Activated T-helper 17 cell treated with anti-CD3 and anti-CD28 coated beads, Interleukin-2, amount 50 U/mL, for 72 hours (primary cell): ENCODE measurements at regions not wholly inside any gene's neighbourhood (a gene's known extent, or its start where the extent isn't known, plus 50 kb on each side); places are given as distances from the start of the nearest gene placed in this dataset.
"Not testable (repeated sequence)": the region's sequence is repeated elsewhere in the genome, so short reads cannot be mapped to it uniquely, and the experiment has no call there.

Source experiments
- ATAC-seq: fragments of 150-1000 bp; cut with Tn5 transposase; replicated peaks from 2 replicates; pipeline ENCODE4 v1.10.0; 2021; ENCODE audit warnings: mild to moderate bottlenecking, moderate library complexity
- H3K27ac Mint-ChIP-seq: one replicate; pipeline ENCODE4 v1.8.0; 2022; ENCODE audit warnings: mixed read lengths
- H3K27me3 Mint-ChIP-seq: one replicate; pipeline ENCODE4 v1.8.0; 2022; ENCODE audit warnings: mixed read lengths
- H3K36me3 Mint-ChIP-seq: one replicate; pipeline ENCODE4 v1.8.0; 2022; ENCODE audit warnings: low read depth, mild to moderate bottlenecking, mixed read lengths
- H3K4me1 Mint-ChIP-seq: one replicate; pipeline ENCODE4 v1.8.0; 2022; ENCODE audit warnings: mixed read lengths
- H3K4me3 Mint-ChIP-seq: one replicate; pipeline ENCODE4 v1.8.0; 2022; ENCODE audit warnings: mild to moderate bottlenecking, mixed read lengths
- H3K9me3 Mint-ChIP-seq: one replicate; pipeline ENCODE4 v1.8.0; 2022; ENCODE audit warnings: mixed read lengths

GRCh38 chr4:28277931-28278330 is 1417.3 kb downstream of the STIM2 start:
- Mint-ChIP-seq H3K4me1 (no peaks in the 10 kb centered on the region), H3K36me3 (no peaks in the 10 kb centered on the region), H3K9me3 (peaks cover 12% of the 10 kb centered on the region), H3K27me3 (no peaks in the 10 kb centered on the region), H3K27ac (no peak overlapping the region), H3K4me3 (no peak overlapping the region)
- no peak for ATAC-seq

DNA sequence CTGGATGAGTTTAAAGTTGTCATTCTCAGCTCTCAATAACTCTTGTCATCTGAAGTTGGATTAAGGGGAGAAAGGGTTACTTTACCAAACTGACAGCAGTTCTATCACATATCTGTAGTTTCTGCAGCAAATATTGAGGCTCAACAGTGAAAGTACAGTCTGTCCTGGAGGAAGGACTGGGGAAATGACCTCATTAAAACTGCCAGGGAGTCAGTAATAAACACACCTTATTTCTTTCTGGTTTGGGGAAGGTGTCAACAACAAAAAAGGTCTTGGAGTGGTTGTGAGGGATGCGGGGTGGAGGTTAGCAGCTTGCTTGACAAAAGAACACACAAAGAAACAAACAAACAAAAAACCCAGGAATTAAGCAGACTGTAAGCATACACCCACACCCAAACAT is 1418.0 kb downstream of the STIM2 start:
- Mint-ChIP-seq H3K9me3 (peaks cover 16% of the 10 kb centered on the region), H3K36me3 (no peaks in the 10 kb centered on the region), H3K4me3 (no peak overlapping the region), H3K27me3 (no peaks in the 10 kb centered on the region), H3K4me1 (no peaks in the 10 kb centered on the region), H3K27ac (no peak overlapping the region)
- no peak for ATAC-seq

DNA sequence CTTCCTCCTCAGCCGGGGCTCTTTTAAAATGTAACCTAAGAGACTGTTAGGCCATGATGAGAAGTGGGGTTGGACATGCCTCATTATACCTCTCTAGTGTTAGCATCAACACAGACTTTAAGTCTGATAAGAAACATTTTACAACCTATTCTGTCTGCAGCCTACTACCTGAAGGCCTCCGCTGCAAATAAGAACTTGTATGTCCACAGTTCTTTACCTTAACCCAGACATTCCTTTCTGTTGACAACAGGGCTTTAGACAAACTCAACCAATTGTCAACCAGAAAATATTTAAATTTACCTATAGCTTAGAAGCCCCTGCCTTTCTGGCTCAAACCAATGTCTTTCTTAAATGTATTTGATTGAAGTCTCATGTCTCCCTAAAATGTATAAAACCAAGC is 1418.6 kb downstream of the STIM2 start:
- Mint-ChIP-seq H3K27ac (no peak overlapping the region), H3K4me1 (no peaks in the 10 kb centered on the region), H3K4me3 (no peak overlapping the region), H3K27me3 (no peaks in the 10 kb centered on the region), H3K9me3 (peaks cover 14% of the 10 kb centered on the region), H3K36me3 (no peaks in the 10 kb centered on the region)
- no peak for ATAC-seq

GRCh38 chr4:28286266-28286665 is 1425.6 kb downstream of the STIM2 start:
- H3K36me3 Mint-ChIP-seq, ATAC-seq: not testable (repeated sequence)

DNA sequence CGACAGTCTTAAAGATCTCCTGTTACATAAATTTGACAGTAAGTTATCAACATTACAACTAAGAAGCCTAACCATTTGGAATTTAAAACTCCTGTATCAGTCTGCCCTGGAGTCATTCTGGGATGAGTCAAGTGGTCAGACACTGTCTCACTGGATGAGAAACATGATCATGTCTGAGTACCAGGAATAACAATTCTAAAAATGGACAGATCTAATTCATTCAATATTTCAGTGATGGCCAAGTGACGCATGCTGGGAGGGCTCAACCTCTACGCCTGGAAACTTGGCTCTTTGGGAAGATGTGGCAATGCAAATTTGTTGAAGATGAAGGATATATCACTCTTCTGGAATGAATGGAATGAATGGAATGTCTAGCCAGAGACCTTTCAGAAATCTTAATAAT is 1427.2 kb downstream of the STIM2 start:
- H3K27ac Mint-ChIP-seq, result no peak overlapping the region

More at GRCh38 chr4:28286266-28286665, 1425.6 kb downstream of the STIM2 start:
- not testable (repeated sequence) for H3K4me1 Mint-ChIP-seq, H3K4me3 Mint-ChIP-seq, H3K27ac Mint-ChIP-seq, H3K27me3 Mint-ChIP-seq
- peaks cover 21% of the 10 kb centered on the region for H3K9me3 Mint-ChIP-seq

DNA sequence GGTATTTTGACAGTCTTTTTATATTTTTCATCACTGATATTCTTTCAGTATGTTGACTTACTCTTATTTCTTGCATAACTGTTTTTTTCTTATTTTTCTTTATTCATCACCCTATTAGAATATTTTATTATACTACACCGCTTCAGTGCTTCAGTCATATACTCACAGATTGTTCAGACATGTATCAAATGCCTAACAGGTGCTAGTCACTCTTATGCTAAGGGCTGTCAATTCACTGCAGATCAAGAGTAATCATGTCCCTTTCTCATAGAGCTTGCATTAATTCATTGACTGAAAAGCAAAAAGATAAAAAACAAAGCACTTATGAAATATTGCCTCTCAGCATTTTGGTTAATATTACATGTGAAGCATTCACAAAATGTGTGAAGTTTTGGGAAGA is 1435.6 kb downstream of the STIM2 start:
- Mint-ChIP-seq H3K4me3 (no peak overlapping the region), H3K27me3 (no peaks in the 10 kb centered on the region), H3K9me3 (peaks cover 16% of the 10 kb centered on the region), H3K27ac (no peak overlapping the region), H3K4me1 (no peaks in the 10 kb centered on the region), H3K36me3 (no peaks in the 10 kb centered on the region)
- no peak for ATAC-seq

More for the DNA sequence above, 1427.2 kb downstream of the STIM2 start:
- H3K4me1 Mint-ChIP-seq, result no peaks in the 10 kb centered on the region
- ATAC-seq, result no peak
- no peaks in the 10 kb centered on the region for H3K27me3 Mint-ChIP-seq
- peaks cover 22% of the 10 kb centered on the region for H3K9me3 Mint-ChIP-seq
- H3K4me3 Mint-ChIP-seq, result no peak overlapping the region
- no peaks in the 10 kb centered on the region for H3K36me3 Mint-ChIP-seq

DNA sequence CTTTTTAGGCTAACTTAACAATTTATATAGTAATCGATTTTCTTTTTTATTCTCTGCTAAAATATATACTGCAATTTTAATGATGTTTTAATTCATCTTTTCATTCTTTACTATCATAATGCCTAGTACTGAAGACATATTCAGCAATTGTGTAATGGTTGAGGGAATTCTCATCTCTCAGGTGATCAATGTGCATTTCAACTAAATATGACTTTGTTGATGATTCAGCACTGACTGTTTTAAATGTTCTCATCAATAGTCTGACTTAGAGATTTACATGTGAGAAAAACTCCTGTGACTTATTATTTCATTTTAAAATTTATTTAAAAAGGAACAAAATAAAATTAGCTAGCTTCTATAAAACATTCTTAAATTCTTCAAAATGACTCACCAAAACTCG is 1450.3 kb downstream of the STIM2 start:
- Mint-ChIP-seq H3K27ac (no peak overlapping the region), H3K4me1 (no peaks in the 10 kb centered on the region), H3K36me3 (no peaks in the 10 kb centered on the region), H3K27me3 (no peaks in the 10 kb centered on the region), H3K9me3 (peaks cover 12% of the 10 kb centered on the region), H3K4me3 (no peak overlapping the region)
- no peak for ATAC-seq

DNA sequence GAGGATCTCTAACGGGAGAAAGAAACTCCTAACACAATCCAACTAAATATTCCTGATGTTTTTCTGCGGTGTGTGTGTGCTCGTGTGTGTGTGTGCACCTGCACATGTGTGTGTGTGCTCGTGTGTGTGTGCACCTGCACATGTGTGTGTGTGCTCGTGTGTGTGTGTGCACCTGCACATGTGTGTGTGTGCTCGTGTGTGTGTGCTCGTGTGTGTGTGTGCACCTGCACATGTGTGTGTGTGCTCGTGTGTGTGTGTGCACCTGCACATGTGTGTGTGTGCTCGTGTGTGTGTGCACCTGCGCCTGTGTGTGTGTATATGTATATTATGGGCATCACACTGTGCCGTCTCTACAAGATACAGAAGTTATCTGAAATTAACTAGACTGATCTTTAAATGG is 1451.9 kb downstream of the STIM2 start:
- not testable (repeated sequence) for H3K4me1 Mint-ChIP-seq, H3K9me3 Mint-ChIP-seq, H3K4me3 Mint-ChIP-seq, H3K36me3 Mint-ChIP-seq, ATAC-seq, H3K27me3 Mint-ChIP-seq, H3K27ac Mint-ChIP-seq

DNA sequence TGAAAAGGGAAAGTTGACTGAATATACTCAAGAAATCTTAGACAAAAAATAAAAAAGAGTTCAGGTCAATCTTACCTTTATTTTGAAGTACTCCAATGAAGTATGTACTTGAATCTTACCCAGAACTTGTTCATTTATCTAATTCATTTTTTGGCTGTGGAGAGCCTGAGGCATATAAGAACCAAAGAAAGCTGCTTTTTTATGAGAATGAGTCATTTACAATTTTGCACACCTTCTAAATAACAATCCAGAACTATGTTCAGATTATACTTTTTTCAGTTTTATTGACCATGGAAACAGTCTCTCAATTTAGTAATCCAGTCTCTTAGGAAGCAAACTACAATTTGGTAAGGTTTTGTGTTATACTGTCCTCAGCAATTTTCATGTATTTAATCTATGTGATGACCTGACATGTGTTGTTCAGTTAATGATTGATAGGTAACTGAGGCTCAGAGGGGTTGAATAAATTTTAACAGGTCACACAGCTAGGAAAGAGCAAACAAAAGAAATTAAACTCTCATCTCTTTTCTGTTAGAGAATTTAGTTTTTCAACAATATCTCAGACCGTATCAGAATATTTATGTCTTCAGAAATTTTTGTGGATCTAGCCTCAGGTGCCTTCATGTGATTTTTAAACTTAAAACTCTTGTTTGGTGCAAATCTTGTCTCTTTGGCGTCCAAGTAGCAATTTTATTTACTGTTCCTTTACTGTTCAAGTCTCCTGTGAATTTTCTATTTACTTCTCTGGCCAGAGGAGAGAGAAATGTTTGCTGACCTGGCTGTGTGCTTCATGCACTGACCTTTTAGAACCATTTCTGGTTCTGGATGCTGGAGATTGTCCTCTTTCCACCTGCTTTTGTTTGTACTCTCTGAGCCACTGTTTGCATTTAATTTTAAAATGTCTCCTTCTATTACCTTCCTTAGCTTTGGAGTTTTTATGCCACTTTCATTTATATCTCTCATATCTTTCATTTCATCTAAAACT is 1453.4 kb downstream of the STIM2 start:
- Mint-ChIP-seq H3K36me3 (no peaks in the 10 kb centered on the region), H3K9me3 (peaks cover 3% of the 10 kb centered on the region), H3K4me3 (no peak overlapping the region), H3K27me3 (no peaks in the 10 kb centered on the region), H3K4me1 (no peaks in the 10 kb centered on the region), H3K27ac (no peak overlapping the region)
- no peak for ATAC-seq

GRCh38 chr4:28317221-28317620 is 1456.6 kb downstream of the STIM2 start:
- H3K27me3 Mint-ChIP-seq, result no peaks in the 10 kb centered on the region
- no peaks in the 10 kb centered on the region for H3K36me3 Mint-ChIP-seq
- no peak overlapping the region for H3K27ac Mint-ChIP-seq
- peaks cover 4% of the 10 kb centered on the region for H3K9me3 Mint-ChIP-seq
- H3K4me1 Mint-ChIP-seq, result no peaks in the 10 kb centered on the region
- H3K4me3 Mint-ChIP-seq, result no peak overlapping the region
- ATAC-seq, result no peak

DNA sequence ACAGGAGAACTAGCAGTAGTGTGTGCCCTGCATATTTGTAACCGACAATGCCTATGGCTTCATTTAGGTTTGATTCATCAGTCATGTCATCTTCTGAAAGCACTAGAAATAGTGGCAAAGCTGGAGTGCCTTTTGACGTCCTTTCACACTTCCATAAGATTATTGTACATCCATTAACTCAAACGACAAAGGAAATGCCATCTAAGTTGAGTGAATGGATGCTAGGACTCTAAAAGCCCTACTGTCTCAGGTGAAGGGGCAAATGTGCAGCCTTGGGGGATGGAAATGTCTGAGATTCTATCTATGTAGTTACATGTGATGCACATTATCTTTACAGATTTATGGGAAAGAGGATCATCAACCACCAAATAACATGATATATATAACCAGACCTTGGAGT is 1473.6 kb downstream of the STIM2 start:
- no peak overlapping the region for H3K4me3 Mint-ChIP-seq
- no peaks in the 10 kb centered on the region for H3K27me3 Mint-ChIP-seq
- H3K4me1 Mint-ChIP-seq, result no peaks in the 10 kb centered on the region
- no peak overlapping the region for H3K27ac Mint-ChIP-seq
- no peak for ATAC-seq
- no peaks in the 10 kb centered on the region for H3K36me3 Mint-ChIP-seq
- no peaks in the 10 kb centered on the region for H3K9me3 Mint-ChIP-seq

DNA sequence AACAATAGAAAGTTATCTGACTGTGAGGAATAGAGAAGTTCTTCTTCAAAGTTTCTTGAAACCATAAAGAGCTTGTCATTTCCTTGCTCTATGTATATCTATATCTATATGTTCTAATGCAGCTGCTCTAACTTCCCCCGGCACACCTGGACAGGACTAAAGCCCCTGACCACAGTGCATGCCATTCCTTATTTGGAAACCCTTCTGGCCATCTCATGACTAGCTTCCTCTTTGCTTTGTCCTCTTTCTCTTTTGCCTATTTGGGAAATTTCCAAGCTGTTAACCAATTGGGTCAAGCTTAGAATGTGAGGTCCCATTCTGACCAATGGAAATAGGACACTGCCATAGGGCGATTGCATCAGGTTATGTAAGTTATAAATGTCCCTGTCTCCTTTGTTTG is 1481.1 kb downstream of the STIM2 start:
- H3K27ac Mint-ChIP-seq, result no peak overlapping the region
- H3K4me1 Mint-ChIP-seq, result no peaks in the 10 kb centered on the region
- H3K4me3 Mint-ChIP-seq, result no peak overlapping the region
- peaks cover 24% of the 10 kb centered on the region for H3K9me3 Mint-ChIP-seq
- ATAC-seq, result no peak
- H3K36me3 Mint-ChIP-seq, result no peaks in the 10 kb centered on the region
- H3K27me3 Mint-ChIP-seq, result no peaks in the 10 kb centered on the region

DNA sequence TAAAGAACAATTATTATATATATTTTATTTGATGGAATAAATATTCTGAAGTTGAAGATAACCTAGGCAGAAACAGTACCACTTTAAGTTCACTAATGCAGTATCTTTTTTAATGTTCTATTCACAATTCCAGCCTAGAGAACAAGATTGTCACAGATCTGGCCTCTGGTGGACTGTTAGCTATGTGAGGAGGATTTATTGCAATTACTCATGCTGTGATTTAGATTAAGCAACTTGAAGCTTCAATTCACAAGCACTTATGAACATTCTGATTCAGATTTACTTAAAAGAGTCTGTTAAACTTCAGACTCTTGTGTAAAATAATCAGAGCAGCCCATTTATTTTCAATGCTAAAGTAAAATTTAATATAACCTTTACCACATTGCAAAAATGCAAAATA is 1489.8 kb downstream of the STIM2 start:
- Mint-ChIP-seq H3K27me3 (no peaks in the 10 kb centered on the region), H3K9me3 (peaks cover 23% of the 10 kb centered on the region), H3K4me3 (no peak overlapping the region), H3K27ac (no peak overlapping the region), H3K4me1 (no peaks in the 10 kb centered on the region), H3K36me3 (no peaks in the 10 kb centered on the region)
- ATAC-seq, result no peak

- Mint-ChIP-seq H3K4me3 (no peak overlapping the region), H3K27ac (no peak overlapping the region), H3K36me3 (no peaks in the 10 kb centered on the region)
Observed at GRCh38 chr4:28351102-28351501, 1490.5 kb downstream of the STIM2 start.

DNA sequence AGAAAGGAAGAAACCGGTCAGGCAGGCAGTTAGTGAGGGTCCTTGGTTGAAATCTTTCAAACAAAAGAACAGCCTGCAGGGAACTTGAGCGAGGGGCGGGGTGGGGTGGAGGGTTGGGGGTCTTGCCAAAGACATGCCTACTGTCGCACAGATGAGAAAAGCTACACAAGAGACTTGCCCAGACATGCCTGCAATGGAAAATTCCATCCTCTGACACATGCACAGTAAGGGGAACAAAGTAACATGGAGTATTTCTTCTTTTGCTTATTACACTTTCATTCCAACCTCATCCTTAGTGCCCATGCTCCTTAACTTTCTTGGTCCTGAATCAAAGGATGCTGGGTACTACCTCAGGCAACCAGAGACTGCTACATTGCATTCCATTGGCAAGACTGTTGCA is 1491.2 kb downstream of the STIM2 start:
- no peak for ATAC-seq
- no peaks in the 10 kb centered on the region for H3K27me3 Mint-ChIP-seq
- H3K4me1 Mint-ChIP-seq, result no peaks in the 10 kb centered on the region
- H3K4me3 Mint-ChIP-seq, result no peak overlapping the region
- H3K9me3 Mint-ChIP-seq, result peaks cover 23% of the 10 kb centered on the region
- no peak overlapping the region for H3K27ac Mint-ChIP-seq
- H3K36me3 Mint-ChIP-seq, result no peaks in the 10 kb centered on the region

More at GRCh38 chr4:28351102-28351501, 1490.5 kb downstream of the STIM2 start:
- Mint-ChIP-seq H3K27me3 (no peaks in the 10 kb centered on the region), H3K4me1 (no peaks in the 10 kb centered on the region), H3K9me3 (peaks cover 23% of the 10 kb centered on the region)
- ATAC-seq, result no peak
